HTR-8/SVneo (cell line): ENCODE measurements at regions not wholly inside any gene's neighbourhood (a gene's known extent, or its start where the extent isn't known, plus 50 kb on each side); places are given as distances from the start of the nearest gene placed in this dataset.
"Not testable (repeated sequence)": the region's sequence is repeated elsewhere in the genome, so short reads cannot be mapped to it uniquely, and the experiment has no call there.

Source experiments
- DNase-seq: peaks from one replicate; pipeline ENCODE4 v3.0.0; 2011; ENCODE audit warnings: low spot score, mixed read lengths; ENCODE audit not compliant: insufficient read length
- FAIRE-seq: peaks from 2 replicates; lab custom pipeline; 2011; peaks lifted over from hg19 to GRCh38; lab: Jason Lieb, UNC

- FAIRE-seq (no peak), DNase-seq (no peak)
Measured at GRCh38 chr11:110857892-110858546, 145.8 kb upstream of the ARHGAP20 start.

- FAIRE-seq (no peak), DNase-seq (no peak)
Measured at GRCh38 chr11:110856996-110857812, 145.0 kb upstream of the ARHGAP20 start.

- FAIRE-seq (no peak), DNase-seq (no peak)
Measured at GRCh38 chr11:110856340-110856739, 144.1 kb upstream of the ARHGAP20 start.

GRCh38 chr11:110855191-110855590 lies 143.0 kb upstream of the ARHGAP20 start:
- DNase-seq = no peak
- no peak for FAIRE-seq

GRCh38 chr11:110852921-110853490 lies 140.8 kb upstream of the ARHGAP20 start:
- FAIRE-seq (no peak), DNase-seq (no peak)

GRCh38 chr11:110850846-110851245 lies 138.6 kb upstream of the ARHGAP20 start:
- DNase-seq (peak; percentile 3), FAIRE-seq (no peak)

- not testable (repeated sequence) for DNase-seq, FAIRE-seq
Measured at GRCh38 chr11:110843053-110843452, 130.8 kb upstream of the ARHGAP20 start.

GRCh38 chr11:110838808-110839207 lies 126.6 kb upstream of the ARHGAP20 start:
- DNase-seq = no peak
- no peak for FAIRE-seq

GRCh38 chr11:110837603-110838002 lies 125.4 kb upstream of the ARHGAP20 start:
- DNase-seq (no peak), FAIRE-seq (no peak)

GRCh38 chr11:110835106-110835505 lies 122.9 kb upstream of the ARHGAP20 start:
- DNase-seq (no peak), FAIRE-seq (no peak)

- no peak for FAIRE-seq
- DNase-seq = no peak
Measured at GRCh38 chr11:110833033-110833484, 120.8 kb upstream of the ARHGAP20 start.

GRCh38 chr11:110832539-110832938 lies 120.3 kb upstream of the ARHGAP20 start:
- FAIRE-seq (no peak), DNase-seq (no peak)

- DNase-seq (no peak), FAIRE-seq (no peak)
Measured at GRCh38 chr11:110832080-110832479, 119.8 kb upstream of the ARHGAP20 start.

- FAIRE-seq (no peak), DNase-seq (no peak)
Measured at GRCh38 chr11:110830747-110831146, 118.5 kb upstream of the ARHGAP20 start.

GRCh38 chr11:110830344-110830743 lies 118.1 kb upstream of the ARHGAP20 start:
- no peak for DNase-seq
- no peak for FAIRE-seq

GRCh38 chr11:110829873-110830272 lies 117.6 kb upstream of the ARHGAP20 start:
- no peak for DNase-seq
- no peak for FAIRE-seq

GRCh38 chr11:110828086-110828485 lies 115.8 kb upstream of the ARHGAP20 start:
- FAIRE-seq (no peak), DNase-seq (no peak)

GRCh38 chr11:110827276-110827675 lies 115.0 kb upstream of the ARHGAP20 start:
- no peak for DNase-seq
- no peak for FAIRE-seq

GRCh38 chr11:110824912-110825620 lies 112.8 kb upstream of the ARHGAP20 start:
- DNase-seq (no peak), FAIRE-seq (no peak)

- DNase-seq (no peak), FAIRE-seq (no peak)
Measured at GRCh38 chr11:110818032-110818687, 105.9 kb upstream of the ARHGAP20 start.
